ENCODE measurements at regions not wholly inside any gene's neighbourhood (a gene's known extent, or its start where the extent isn't known, plus 50 kb on each side); places are given as distances from the start of the nearest gene placed in this dataset.

GRCh38 chr3:21894459-21895340, 143.7 kb upstream of the ZNF385D start:
- TF ChIP-seq POLR2A (IDR thresholded peaks at IDR 0.05) (no peak), CTCF (IDR thresholded peaks at IDR 0.05) (peak; percentile 28 to 54 (median 39))
